ENCODE measurements at regions not wholly inside any gene's neighbourhood (a gene's known extent, or its start where the extent isn't known, plus 50 kb on each side); places are given as distances from the start of the nearest gene placed in this dataset.

- H2BK5ac ChIP-seq (ENCODE audit: insufficient read length, low read length): no peak overlapping the region
- H2AFZ ChIP-seq (ENCODE audit: low read length): no peak overlapping the region
- H3K4me1 ChIP-seq (ENCODE audit: insufficient read depth, low read length): no peaks in the 10 kb centered on the region
- WGBS (ENCODE audit: extremely low coverage, insufficient read length, low lambda C conversion rate): no CpG with 5 or more reads among the region's 5 CpGs
- no peaks in the 10 kb centered on the region for H3K9me3 ChIP-seq (ENCODE audit: control insufficient read depth, low read depth, low read length)
- no peak overlapping the region for H2AK5ac ChIP-seq (ENCODE audit: insufficient read length, low read length)
- Mint-ChIP-seq H3K27me3 (ENCODE audit: low read depth) (peaks cover 5% of the 10 kb centered on the region), H3K36me3 (ENCODE audit: insufficient read depth in 1 of 3, low read depth in 3 of 3) (no peaks in the 10 kb centered on the region), H3K4me3 (no peak overlapping the region), H3K9me3 (no peaks in the 10 kb centered on the region; a peak in 1 of 5 replicates), H3K4me1 (peaks cover 27 to 30% of the 10 kb centered on the region in 2 experiments), H3K27ac (no peak overlapping the region; a peak in 1 of 7 replicates)
- H2BK15ac ChIP-seq (ENCODE audit: low read depth, low read length): no peak overlapping the region
- no peak overlapping the region for H2BK20ac ChIP-seq (ENCODE audit: low read depth, low read length, poor library complexity, severe bottlenecking)
- no peaks in the 10 kb centered on the region for H4K20me1 ChIP-seq (ENCODE audit: control insufficient read depth, insufficient read depth, insufficient read length)
- H2BK12ac ChIP-seq (ENCODE audit: insufficient read length, low read depth, low read length): no peak overlapping the region
- H3T11ph ChIP-seq (ENCODE audit: low read length): no peak overlapping the region
- no peak overlapping the region for H3K27ac ChIP-seq (ENCODE audit: insufficient read length, low read depth, low read length)
- no peak overlapping the region for H3K23ac ChIP-seq (ENCODE audit: insufficient read length, low read depth, low read length)
- no peak overlapping the region for H3K56ac ChIP-seq (ENCODE audit: insufficient read length, low read depth, low read length)
- no peak overlapping the region for H4K5ac ChIP-seq (ENCODE audit: insufficient read length, low read depth, low read length)
- no peak for DNase-seq
- TF ChIP-seq CTCF (conservative IDR thresholded peaks at IDR 0.05): no peak
- H3K14ac ChIP-seq (ENCODE audit: insufficient read depth, low read length): no peak overlapping the region
- H2BK120ac ChIP-seq (ENCODE audit: low read depth, low read length, poor library complexity, severe bottlenecking): no peak overlapping the region
- no peaks in the 10 kb centered on the region for H3K23me2 ChIP-seq (ENCODE audit: insufficient read length, low read depth, low read length, poor library complexity, severe bottlenecking)
- H3K18ac ChIP-seq (ENCODE audit: insufficient read length, low read depth, low read length): no peak overlapping the region
- H3K9ac ChIP-seq (ENCODE audit: extremely low read depth, insufficient read length, low read length): no peak overlapping the region
- H3K79me1 ChIP-seq (ENCODE audit: insufficient read depth, low read depth, low read length, poor library complexity, severe bottlenecking): no peaks in the 10 kb centered on the region
- no peak overlapping the region for H4K91ac ChIP-seq (ENCODE audit: insufficient read length, low read depth, low read length)
- H3K27me3 ChIP-seq (ENCODE audit: insufficient read depth, low read length): no peaks in the 10 kb centered on the region
- no peak overlapping the region for H3K4me2 ChIP-seq (ENCODE audit: insufficient read depth, insufficient read length, low read length)
- no peak overlapping the region for H4K8ac ChIP-seq (replicated peaks; ENCODE audit: insufficient read length, low read depth, low read length)
- no peak overlapping the region for H3K4ac ChIP-seq (ENCODE audit: low read depth, low read length)
- H3K79me2 ChIP-seq (ENCODE audit: insufficient read depth, low read length): no peaks in the 10 kb centered on the region
Measured at GRCh38 chr9:16265688-16266087, 604.8 kb downstream of the BNC2 start.
